K562 (cell line): ENCODE measurements at regions not wholly inside any gene's neighbourhood (a gene's known extent, or its start where the extent isn't known, plus 50 kb on each side); places are given as distances from the start of the nearest gene placed in this dataset.

ENCODE experiments used
- ATAC-seq: fragments of 200-7000 bp; cut with Tn5 transposase; 3 replicates; pipeline ENCODE4 v1.9.1; 2020; ENCODE audit warnings: moderate library complexity
- BruUV-seq: library from RNA; stranded (reverse); fragments of 400-500 nt; replicated peaks from 2 replicates; lab custom pipeline; 2021; lab: Mats Ljungman, UMichigan
- CTCF ChIA-PET: fragments of 300-600 bp; formaldehyde crosslinking; extraction: SDS; loops from one replicate; lab custom pipeline; 2021; ENCODE audit warnings: low intra/inter-chr PET ratio; lab: Yijun Ruan, JAX
- POLR2A ChIA-PET: fragments of 300-600, 350-650 bp; sonication (Branson Sonifier 250); formaldehyde crosslinking; extraction: SDS; loops from one replicate; lab custom pipeline; 2021; ENCODE audit warnings: antibody characterized with exemption, inconsistent platforms; lab: Yijun Ruan, JAX
- DNase-seq, 4 experiments: peaks; one replicate each; pipeline versions ENCODE4 v3.0.0 to v3.0.0-alpha.2; 2011 to 2018; ENCODE audit warnings: low spot score in 3 of 4, mixed read lengths in 3 of 4; ENCODE audit errors: extremely low read depth in 1 of 4
- FAIRE-seq: peaks from 2 replicates; lab custom pipeline; 2011; peaks lifted over from hg19 to GRCh38; lab: Jason Lieb, UNC
- H2AFZ ChIP-seq: 2 replicates; pipeline ENCODE4 v1.6.0; 2011; ENCODE audit warnings: low read depth, low read length, control low read depth, inconsistent platforms
- H3K27ac ChIP-seq: fragments of 200-600 bp; 3 replicates; pipeline ENCODE4 v1.8.0; 2011; ENCODE audit warnings: low read depth, mild to moderate bottlenecking, control low read depth, inconsistent platforms, low read length, moderate library complexity, mixed read lengths; ENCODE audit errors: extremely low read depth
- H3K27me3 ChIP-seq, 2 experiments: fragments of 300-600 bp in 1 of 2; 2 replicates in 1 of 2; 3 replicates in 1 of 2; pipeline versions ENCODE4 v1.6.0 to v1.8.0; 2011; ENCODE audit warnings: inconsistent platforms in 2 of 2, low read length in 2 of 2, mild to moderate bottlenecking in 1 of 2, mixed read lengths in 1 of 2, moderate library complexity in 1 of 2; ENCODE audit not compliant: control insufficient read depth in 2 of 2, insufficient read depth in 2 of 2
- H3K36me3 ChIP-seq: fragments of 300-600 bp; 3 replicates; pipeline ENCODE4 v1.8.0; 2011; ENCODE audit warnings: mild to moderate bottlenecking, low read length, inconsistent platforms; ENCODE audit not compliant: control insufficient read depth, insufficient read depth
- H3K4me1 ChIP-seq, 2 experiments: fragments of 200-600 bp in 1 of 2; replicated peaks in 1 of 2; 2 replicates in 1 of 2; 3 replicates in 1 of 2; pipeline versions ENCODE4 v1.5.1 to v1.8.0; 2011; ENCODE audit warnings: inconsistent platforms in 2 of 2, low read length in 2 of 2, mild to moderate bottlenecking in 1 of 2, mixed read lengths in 1 of 2, moderate library complexity in 1 of 2; ENCODE audit not compliant: control insufficient read depth in 2 of 2, insufficient read depth in 2 of 2
- H3K4me2 ChIP-seq: 2 replicates; pipeline ENCODE4 v1.6.1; 2011; ENCODE audit warnings: low read length, control low read depth, inconsistent platforms, mixed read lengths; ENCODE audit not compliant: insufficient read depth
- H3K4me3 ChIP-seq: fragments of 200-600 bp; sonication (generic), shearing (Covaris generic); 2 replicates; pipeline ENCODE4 v1.5.1; 2016; ENCODE audit warnings: control low read depth, inconsistent platforms
- H3K79me2 ChIP-seq: fragments of 200-600 bp; 3 replicates; pipeline ENCODE4 v1.8.0; 2011; ENCODE audit warnings: low read length, inconsistent platforms; ENCODE audit not compliant: control insufficient read depth, insufficient read depth
- H3K9ac ChIP-seq, 2 experiments: 2 replicates each; pipeline versions ENCODE4 v1.6.0 to v1.6.1; 2011; ENCODE audit warnings: low read depth in 2 of 2, low read length in 2 of 2, control low read depth in 1 of 2, inconsistent platforms in 1 of 2, mild to moderate bottlenecking in 1 of 2, mixed read lengths in 1 of 2; ENCODE audit not compliant: insufficient read depth in 1 of 2
- H3K9me1 ChIP-seq: one replicate; pipeline ENCODE4 v1.6.0; 2011; ENCODE audit warnings: inconsistent platforms, mild to moderate bottlenecking, low read length, moderate library complexity; ENCODE audit not compliant: control insufficient read depth, insufficient read depth
- H3K9me3 ChIP-seq: replicated peaks from 2 replicates; pipeline ENCODE4 v1.5.1; 2011; ENCODE audit warnings: low read depth, low read length, inconsistent platforms; ENCODE audit not compliant: control insufficient read depth, insufficient read depth
- H4K20me1 ChIP-seq: replicated peaks from 2 replicates; pipeline ENCODE4 v1.6.1; 2011; ENCODE audit warnings: low read length, inconsistent platforms, mixed read lengths; ENCODE audit not compliant: control insufficient read depth, insufficient read depth
- BCL6 ChIP-seq: fragments of 250-450 bp; sonication (Bioruptor Pico); IDR thresholded peaks from 2 replicates; pipeline ENCODE4 v1.4.0; 2020
- CBX2 ChIP-seq: fragments of 200-600 bp; sonication (generic); IDR thresholded peaks from one replicate; pipeline ENCODE4 v1.6.1; 2012; ENCODE audit warnings: mild to moderate bottlenecking, low read length, inconsistent platforms; ENCODE audit not compliant: insufficient read depth, poor library complexity, severe bottlenecking
- CBX8 ChIP-seq: fragments of 200-600 bp; sonication (generic); IDR thresholded peaks from 2 replicates; pipeline ENCODE4 v1.6.1; 2012; ENCODE audit warnings: borderline replicate concordance, mixed run types, low read depth, mild to moderate bottlenecking, moderate library complexity, mixed read lengths, low read length, control low read depth, inconsistent platforms; ENCODE audit not compliant: poor library complexity, severe bottlenecking; ENCODE audit errors: extremely low read depth
- SUPT5H ChIP-seq: fragments of 450-650 bp; IDR thresholded peaks from 2 replicates; pipeline ENCODE4 v1.6.1; 2016
- ZKSCAN8 ChIP-seq: fragments of 200-800 bp; sonication (Bioruptor generic); IDR thresholded peaks from 2 replicates; pipeline ENCODE4 v1.6.1; 2016; ENCODE audit warnings: missing genetic modification characterization, missing compliant biosample characterization
- ZNF696 ChIP-seq: fragments of 250-450 bp; sonication (Bioruptor Pico); conservative IDR thresholded peaks from 2 replicates; pipeline ENCODE4 v1.4.0; 2020; ENCODE audit warnings: mild to moderate bottlenecking, moderate library complexity
- WGBS: fragments of 100-300 bp; shearing (Covaris generic); methylation state at CpG from one replicate; pipeline ENCODE4 v1.1.6; 2016; ENCODE audit warnings: low coverage, mixed read lengths; ENCODE audit not compliant: insufficient coverage; ENCODE audit errors: missing lambda C conversion rate; 5-methylcytosine and 5-hydroxymethylcytosine counted together
- in situ Hi-C: fragments of 300-500 bp; cut with MboI; formaldehyde crosslinking; loops from 4 replicates; pipeline ENCODE4 v1.15.0; 2018; ENCODE audit warnings: inconsistent platforms, mixed read lengths
- intact Hi-C: fragments of 100-400 bp; cut with micrococcal nuclease; formaldehyde crosslinking; loops from 2 replicates; pipeline ENCODE4 v1.14.2; 2022
- TF ChIP-seq, protein P1 (sequence below): fragments of 250-450 bp; sonication (Bioruptor Pico); IDR thresholded peaks from 2 replicates; pipeline ENCODE4 v1.4.0; 2020; ENCODE audit warnings: mild to moderate bottlenecking, moderate library complexity, borderline replicate concordance

DNA sequence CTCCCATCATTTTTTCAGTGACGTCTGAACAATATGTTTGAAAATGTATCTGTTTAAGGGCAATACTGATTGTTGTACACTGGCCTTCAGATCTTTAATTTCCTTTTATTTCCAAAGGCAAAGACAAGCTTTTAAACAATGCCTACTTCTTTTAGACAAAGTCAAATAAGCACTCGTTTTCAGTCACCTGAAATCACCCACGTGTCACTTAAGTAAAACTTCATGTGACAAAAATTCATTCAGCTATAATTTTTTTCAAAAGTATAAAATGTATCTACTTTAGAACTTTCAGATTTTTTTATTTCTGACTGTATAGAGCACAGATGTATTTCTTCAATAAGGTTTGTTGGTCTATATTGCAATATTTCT, 113.5 kb upstream of the BEND6 start:
- POLR2A ChIA-PET, result interaction anchor here (1.1 kb wide), 1 partner anchor 31 kb away, joined by 3 read pairs; no protein-coding TSS in a partner anchor
- no peak overlapping the region for H3K9ac ChIP-seq
- no peak overlapping the region for H3K4me2 ChIP-seq

More for the DNA sequence above, 113.5 kb upstream of the BEND6 start:
- ATAC-seq (no peak), FAIRE-seq (no peak), DNase-seq (no peak)
- Histone ChIP-seq H3K27me3 (peaks cover 8 to 16% of the 10 kb centered on the region in 2 experiments; a peak in 4 of 5 replicates), H3K27ac (no peak overlapping the region), H2AFZ (no peak overlapping the region), H3K79me2 (no peaks in the 10 kb centered on the region), H3K4me3 (no peak overlapping the region), H3K9me1 (no peaks in the 10 kb centered on the region), H3K36me3 (no peaks in the 10 kb centered on the region), H3K9me3 (no peaks in the 10 kb centered on the region), H4K20me1 (peaks cover 6% of the 10 kb centered on the region; the same call in 1 of the 2 replicates), H3K4me1 (peaks cover 0 to 13% of the 10 kb centered on the region in 2 experiments; a peak in 3 of 5 replicates)
- BruUV-seq, result no TSS peak
- intact Hi-C loops (loop anchor here (10.0 kb wide), 1 partner anchor 487 kb away; no protein-coding TSS in a partner anchor), in situ Hi-C loops (no loop called here)
- CTCF ChIA-PET, result no interaction called here
- WGBS, result 5% methylated on average over 3 of the region's 3 CpGs
- TF ChIP-seq ZKSCAN8 (CRISPR knock-in tag) (no peak), BCL6 (no peak), CBX8 (peak; percentile 60), CBX2 (peak; percentile 64), SUPT5H (no peak), ZNF696 (CRISPR knock-in tag) (no peak)
- TF ChIP-seq, protein P1, sequence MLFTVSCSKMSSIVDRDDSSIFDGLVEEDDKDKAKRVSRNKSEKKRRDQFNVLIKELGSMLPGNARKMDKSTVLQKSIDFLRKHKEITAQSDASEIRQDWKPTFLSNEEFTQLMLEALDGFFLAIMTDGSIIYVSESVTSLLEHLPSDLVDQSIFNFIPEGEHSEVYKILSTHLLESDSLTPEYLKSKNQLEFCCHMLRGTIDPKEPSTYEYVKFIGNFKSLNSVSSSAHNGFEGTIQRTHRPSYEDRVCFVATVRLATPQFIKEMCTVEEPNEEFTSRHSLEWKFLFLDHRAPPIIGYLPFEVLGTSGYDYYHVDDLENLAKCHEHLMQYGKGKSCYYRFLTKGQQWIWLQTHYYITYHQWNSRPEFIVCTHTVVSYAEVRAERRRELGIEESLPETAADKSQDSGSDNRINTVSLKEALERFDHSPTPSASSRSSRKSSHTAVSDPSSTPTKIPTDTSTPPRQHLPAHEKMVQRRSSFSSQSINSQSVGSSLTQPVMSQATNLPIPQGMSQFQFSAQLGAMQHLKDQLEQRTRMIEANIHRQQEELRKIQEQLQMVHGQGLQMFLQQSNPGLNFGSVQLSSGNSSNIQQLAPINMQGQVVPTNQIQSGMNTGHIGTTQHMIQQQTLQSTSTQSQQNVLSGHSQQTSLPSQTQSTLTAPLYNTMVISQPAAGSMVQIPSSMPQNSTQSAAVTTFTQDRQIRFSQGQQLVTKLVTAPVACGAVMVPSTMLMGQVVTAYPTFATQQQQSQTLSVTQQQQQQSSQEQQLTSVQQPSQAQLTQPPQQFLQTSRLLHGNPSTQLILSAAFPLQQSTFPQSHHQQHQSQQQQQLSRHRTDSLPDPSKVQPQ (CRISPR knock-in tag), result no peak
